Hematopoietic multipotent progenitor cell treated with erythropoietin and hydrocortisone succinate and interleukin-3 and kit ligand, for 8 days (in vitro differentiated cells): ENCODE measurements at regions not wholly inside any gene's neighbourhood (a gene's known extent, or its start where the extent isn't known, plus 50 kb on each side); places are given as distances from the start of the nearest gene placed in this dataset.

Source experiments
- DNase-seq: peaks from one replicate; pipeline ENCODE4 v3.0.0-alpha.2; 2015

DNA sequence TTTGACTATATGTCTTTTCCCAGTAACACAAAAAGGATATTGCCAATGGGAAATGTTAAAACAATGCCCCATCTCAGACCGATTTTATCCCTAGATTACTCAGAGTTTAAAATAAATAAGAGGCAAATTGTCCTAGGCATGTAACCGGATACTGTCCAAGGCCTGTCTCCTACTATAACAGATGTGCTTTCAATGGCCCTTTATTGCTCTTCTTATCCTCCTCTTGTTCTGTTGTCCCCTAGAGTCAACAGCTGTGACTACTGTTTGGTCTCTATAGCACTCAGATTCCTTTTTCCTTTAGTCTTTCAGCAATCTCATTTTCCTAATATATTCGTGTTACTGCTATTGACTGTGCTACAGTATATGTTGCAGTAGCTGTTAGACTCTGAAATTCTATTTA lies 66.8 kb upstream of the PLS3 start:
- no peak for DNase-seq

DNA sequence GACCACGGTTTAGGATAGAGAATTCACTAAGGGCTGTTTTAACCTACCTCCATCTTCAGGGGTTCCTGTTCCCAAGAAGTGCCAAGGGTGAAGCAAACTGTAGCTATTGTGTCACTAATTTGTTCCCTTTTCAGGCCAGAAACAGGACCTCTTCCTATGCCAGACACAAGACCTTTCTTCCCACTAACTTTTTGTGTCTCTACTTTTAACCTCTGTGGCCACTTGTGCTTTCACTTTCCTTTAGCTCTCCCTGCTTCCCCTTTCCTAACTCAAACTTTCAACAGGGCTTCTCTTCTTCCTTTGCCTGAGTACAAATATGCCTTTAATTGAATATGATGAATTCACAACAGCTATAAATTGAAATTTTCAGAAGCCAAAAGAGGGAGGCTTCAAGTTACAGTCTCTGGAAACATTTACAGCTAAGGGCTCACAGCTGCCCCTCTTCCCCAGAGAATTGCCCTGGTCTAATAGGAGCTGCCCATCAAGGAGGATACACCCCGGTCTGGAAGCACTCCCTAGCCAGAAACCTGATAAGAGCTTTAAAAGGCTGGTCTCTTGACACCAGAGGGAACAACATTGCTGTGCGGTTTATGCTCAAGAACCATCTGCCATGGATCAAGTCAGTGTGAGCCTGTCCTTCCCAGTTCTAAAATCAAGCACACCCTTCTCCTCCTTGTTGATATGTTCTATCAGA lies 61.7 kb upstream of the PLS3 start:
- DNase-seq: no peak

DNA sequence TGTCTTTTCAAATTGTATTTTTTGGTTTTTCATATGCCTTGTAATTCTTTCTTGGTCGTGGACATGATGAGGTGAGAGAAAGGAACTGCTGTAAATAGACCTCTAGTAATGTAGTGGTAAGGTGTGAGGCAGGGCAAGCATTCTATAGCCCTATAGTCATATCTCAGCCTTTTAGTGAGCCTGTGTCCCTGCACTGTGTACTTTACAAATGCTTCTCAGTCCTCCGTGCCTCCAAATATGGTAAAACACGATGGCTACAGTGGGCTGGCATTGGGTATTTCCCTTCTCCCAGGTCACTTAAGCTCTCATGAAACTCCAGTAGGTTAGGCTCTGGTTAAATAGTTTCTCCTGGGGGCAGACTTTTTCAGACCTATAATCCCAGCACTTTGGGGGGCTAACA lies 57.9 kb upstream of the PLS3 start:
- no peak for DNase-seq

DNA sequence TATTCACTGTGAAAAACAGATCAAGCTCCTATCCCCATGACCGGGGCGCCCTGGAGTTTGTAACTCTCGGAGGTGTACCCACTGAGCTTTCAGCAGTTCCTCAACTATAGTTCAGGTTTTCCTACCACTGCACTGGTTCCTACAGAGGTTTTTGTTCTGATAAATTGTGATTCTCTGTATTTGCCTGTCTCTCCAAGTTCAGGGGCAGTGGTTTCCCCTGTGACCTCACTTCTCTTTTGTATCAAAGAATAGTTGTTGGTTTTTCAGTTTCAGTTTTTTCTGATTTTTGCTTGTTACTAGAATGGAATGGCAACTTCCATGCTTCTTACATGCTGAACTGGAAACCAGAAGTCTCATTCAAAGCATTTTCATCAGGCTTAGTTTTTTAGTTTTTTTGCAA lies 56.8 kb upstream of the PLS3 start:
- DNase-seq: no peak
